ENCODE measurements at regions not wholly inside any gene's neighbourhood (a gene's known extent, or its start where the extent isn't known, plus 50 kb on each side); places are given as distances from the start of the nearest gene placed in this dataset.

DNA sequence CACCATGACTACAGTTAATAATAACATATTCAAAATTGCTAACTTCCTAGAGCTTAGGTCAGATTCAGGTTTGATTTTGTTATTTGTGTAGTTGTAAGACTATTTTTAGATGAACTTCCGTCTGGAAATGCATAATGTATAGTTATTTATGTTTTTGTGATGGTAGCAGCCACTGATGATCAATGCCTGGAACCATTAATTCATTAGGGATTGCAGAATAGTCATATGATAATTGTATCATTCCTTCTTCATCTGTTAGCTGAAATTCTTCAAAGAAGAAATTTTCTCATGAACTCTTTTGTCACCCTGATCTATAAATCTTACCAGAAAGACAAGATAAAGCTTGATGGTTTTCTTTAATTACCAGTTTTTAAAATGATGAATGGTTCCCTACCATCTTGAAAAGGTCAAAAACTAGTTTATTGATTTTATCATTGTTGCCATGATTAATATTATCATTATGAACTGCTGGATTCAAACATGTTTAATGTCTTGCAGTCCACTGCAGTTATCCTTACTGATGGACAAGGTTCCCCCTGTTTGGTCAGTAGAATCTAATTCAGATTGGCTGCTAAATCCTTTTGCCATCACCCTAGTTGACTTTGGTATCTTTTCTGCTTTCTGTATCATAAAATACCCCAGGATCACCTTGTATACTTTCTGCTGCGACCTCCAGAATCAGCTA is 433.3 kb downstream of the GPAM start:
- H3K4me3 ChIP-seq (ENCODE audit: low read length), result no peak overlapping the region
- H3K27me3 ChIP-seq (ENCODE audit: control insufficient read depth, insufficient read depth, low read length), result no peaks in the 10 kb centered on the region
- no peak overlapping the region for H3K4me2 ChIP-seq (ENCODE audit: low read length)
- H3K9ac ChIP-seq (ENCODE audit: low read depth, low read length), result no peak overlapping the region
- no peaks in the 10 kb centered on the region for H3K9me3 ChIP-seq (replicated peaks; ENCODE audit: low read length)
- H3K4me1 ChIP-seq (ENCODE audit: control insufficient read depth, insufficient read depth, low read length), result no peaks in the 10 kb centered on the region
- no peaks in the 10 kb centered on the region for H3K36me3 ChIP-seq (ENCODE audit: insufficient read depth, low read length)

GRCh38 chr10:111756217-111757061 is 427.1 kb downstream of the GPAM start:
- Histone ChIP-seq H3K27me3 (ENCODE audit: control insufficient read depth, insufficient read depth, low read length) (no peaks in the 10 kb centered on the region), H3K4me3 (ENCODE audit: low read length) (no peak overlapping the region), H3K9ac (ENCODE audit: low read depth, low read length) (no peak overlapping the region), H3K36me3 (ENCODE audit: insufficient read depth, low read length) (no peaks in the 10 kb centered on the region), H3K4me2 (ENCODE audit: low read length) (peak overlapping the region; percentile 39), H3K4me1 (ENCODE audit: control insufficient read depth, insufficient read depth, low read length) (peaks cover 7% of the 10 kb centered on the region), H3K9me3 (replicated peaks; ENCODE audit: low read length) (no peaks in the 10 kb centered on the region)

DNA sequence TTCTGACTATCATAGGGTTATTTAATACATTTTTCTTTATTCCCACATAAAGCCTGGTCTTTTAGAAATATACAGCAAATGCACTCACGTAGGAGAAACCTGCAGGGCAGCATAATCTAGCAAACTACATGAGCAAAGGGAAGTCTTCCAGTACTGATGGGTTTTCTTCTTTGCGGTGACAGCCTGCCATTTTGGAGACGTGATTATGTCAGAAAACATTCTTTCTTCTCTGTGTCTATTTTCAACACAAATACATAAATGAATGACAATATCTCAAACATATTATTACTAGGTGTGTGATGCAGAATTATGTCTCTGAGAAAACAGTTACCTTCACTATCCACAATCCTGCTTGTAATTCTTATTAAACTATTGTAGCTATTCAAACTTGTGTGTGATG is 425.0 kb downstream of the GPAM start:
- Histone ChIP-seq H3K4me2 (ENCODE audit: low read length) (no peak overlapping the region), H3K27me3 (ENCODE audit: control insufficient read depth, insufficient read depth, low read length) (no peaks in the 10 kb centered on the region), H3K9me3 (replicated peaks; ENCODE audit: low read length) (no peaks in the 10 kb centered on the region), H3K4me1 (ENCODE audit: control insufficient read depth, insufficient read depth, low read length) (peaks cover 7% of the 10 kb centered on the region), H3K4me3 (ENCODE audit: low read length) (no peak overlapping the region), H3K36me3 (ENCODE audit: insufficient read depth, low read length) (no peaks in the 10 kb centered on the region), H3K9ac (ENCODE audit: low read depth, low read length) (no peak overlapping the region)

DNA sequence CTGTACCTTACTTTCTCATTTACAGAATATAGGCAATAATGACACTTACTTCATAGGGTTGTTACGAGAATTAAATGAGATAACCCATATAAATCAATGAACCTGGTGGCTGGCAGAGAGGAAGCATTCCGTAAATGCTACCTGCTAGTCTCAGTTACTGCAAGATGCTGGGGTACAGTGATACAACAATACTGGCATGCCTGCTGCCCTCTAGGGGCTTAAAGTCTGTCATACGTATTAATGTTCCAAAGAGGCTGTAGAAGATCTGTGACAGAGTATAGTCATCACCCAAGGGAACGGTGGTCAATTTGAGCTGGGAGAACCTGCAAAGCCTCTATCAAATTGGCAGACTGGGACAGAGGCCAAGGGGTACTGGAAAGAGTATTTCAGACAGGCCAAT is 421.5 kb downstream of the GPAM start:
- Histone ChIP-seq H3K4me1 (ENCODE audit: control insufficient read depth, insufficient read depth, low read length) (peaks cover under 1% of the 10 kb centered on the region), H3K36me3 (ENCODE audit: insufficient read depth, low read length) (no peaks in the 10 kb centered on the region), H3K9ac (ENCODE audit: low read depth, low read length) (no peak overlapping the region), H3K9me3 (replicated peaks; ENCODE audit: low read length) (no peaks in the 10 kb centered on the region), H3K27me3 (ENCODE audit: control insufficient read depth, insufficient read depth, low read length) (no peaks in the 10 kb centered on the region), H3K4me3 (ENCODE audit: low read length) (no peak overlapping the region), H3K4me2 (ENCODE audit: low read length) (no peak overlapping the region)

DNA sequence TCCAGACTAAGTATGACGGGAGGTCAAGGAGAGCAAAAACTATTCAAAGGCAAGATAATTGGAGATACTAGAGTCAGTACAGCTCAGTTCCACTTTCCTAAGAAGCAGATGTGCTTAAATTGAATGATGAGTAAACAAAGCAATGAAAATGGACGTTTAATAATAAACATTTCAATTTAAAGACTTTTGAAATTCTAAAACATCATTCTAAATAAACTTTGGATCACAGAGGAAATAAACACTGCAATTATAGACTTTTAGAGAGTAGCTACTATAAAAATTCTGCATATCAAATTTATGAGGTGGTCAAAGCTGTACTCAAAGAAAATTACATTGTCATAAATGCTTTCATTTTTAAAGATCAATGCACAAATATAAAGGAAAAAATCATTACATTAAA is 418.3 kb downstream of the GPAM start:
- H3K9ac ChIP-seq (ENCODE audit: low read depth, low read length), result no peak overlapping the region
- no peaks in the 10 kb centered on the region for H3K27me3 ChIP-seq (ENCODE audit: control insufficient read depth, insufficient read depth, low read length)
- no peaks in the 10 kb centered on the region for H3K4me1 ChIP-seq (ENCODE audit: control insufficient read depth, insufficient read depth, low read length)
- H3K36me3 ChIP-seq (ENCODE audit: insufficient read depth, low read length), result no peaks in the 10 kb centered on the region
- H3K4me3 ChIP-seq (ENCODE audit: low read length), result no peak overlapping the region
- no peaks in the 10 kb centered on the region for H3K9me3 ChIP-seq (replicated peaks; ENCODE audit: low read length)
- H3K4me2 ChIP-seq (ENCODE audit: low read length), result no peak overlapping the region

GRCh38 chr10:111766464-111766863 is 417.1 kb downstream of the GPAM start:
- Histone ChIP-seq H3K9me3 (replicated peaks; ENCODE audit: low read length) (no peaks in the 10 kb centered on the region), H3K27me3 (ENCODE audit: control insufficient read depth, insufficient read depth, low read length) (no peaks in the 10 kb centered on the region), H3K36me3 (ENCODE audit: insufficient read depth, low read length) (no peaks in the 10 kb centered on the region), H3K4me3 (ENCODE audit: low read length) (no peak overlapping the region), H3K4me2 (ENCODE audit: low read length) (no peak overlapping the region), H3K9ac (ENCODE audit: low read depth, low read length) (no peak overlapping the region), H3K4me1 (ENCODE audit: control insufficient read depth, insufficient read depth, low read length) (no peaks in the 10 kb centered on the region)

DNA sequence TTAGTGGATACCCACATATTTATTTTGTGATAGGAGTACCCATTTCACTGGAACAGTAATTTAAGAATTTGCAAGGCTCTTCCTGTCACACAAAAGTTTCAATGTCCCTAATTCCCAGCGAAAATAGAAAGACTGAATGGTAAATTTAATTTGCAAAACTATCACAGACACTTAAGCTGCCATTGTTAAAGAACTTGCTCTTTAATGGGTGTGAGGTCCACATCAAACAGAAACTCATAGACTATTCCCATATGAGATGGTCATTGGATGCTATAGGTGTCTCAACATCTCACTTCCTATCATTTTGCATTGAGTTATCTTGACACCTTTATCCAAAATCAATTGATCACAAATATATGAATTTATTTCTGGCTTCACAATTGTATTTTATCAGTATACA is 415.9 kb downstream of the GPAM start:
- H3K4me1 ChIP-seq (ENCODE audit: control insufficient read depth, insufficient read depth, low read length), result no peaks in the 10 kb centered on the region
- H3K9me3 ChIP-seq (replicated peaks; ENCODE audit: low read length), result no peaks in the 10 kb centered on the region
- H3K4me2 ChIP-seq (ENCODE audit: low read length), result no peak overlapping the region
- no peak overlapping the region for H3K4me3 ChIP-seq (ENCODE audit: low read length)
- no peak overlapping the region for H3K9ac ChIP-seq (ENCODE audit: low read depth, low read length)
- H3K27me3 ChIP-seq (ENCODE audit: control insufficient read depth, insufficient read depth, low read length), result no peaks in the 10 kb centered on the region
- H3K36me3 ChIP-seq (ENCODE audit: insufficient read depth, low read length), result no peaks in the 10 kb centered on the region

- Histone ChIP-seq H3K4me3 (ENCODE audit: low read length) (no peak overlapping the region), H3K36me3 (ENCODE audit: insufficient read depth, low read length) (no peaks in the 10 kb centered on the region), H3K27me3 (ENCODE audit: control insufficient read depth, insufficient read depth, low read length) (no peaks in the 10 kb centered on the region), H3K4me1 (ENCODE audit: control insufficient read depth, insufficient read depth, low read length) (no peaks in the 10 kb centered on the region), H3K9ac (ENCODE audit: low read depth, low read length) (no peak overlapping the region), H3K9me3 (replicated peaks; ENCODE audit: low read length) (no peaks in the 10 kb centered on the region), H3K4me2 (ENCODE audit: low read length) (no peak overlapping the region)
Observed at GRCh38 chr10:111773950-111774349, 409.6 kb downstream of the GPAM start.

DNA sequence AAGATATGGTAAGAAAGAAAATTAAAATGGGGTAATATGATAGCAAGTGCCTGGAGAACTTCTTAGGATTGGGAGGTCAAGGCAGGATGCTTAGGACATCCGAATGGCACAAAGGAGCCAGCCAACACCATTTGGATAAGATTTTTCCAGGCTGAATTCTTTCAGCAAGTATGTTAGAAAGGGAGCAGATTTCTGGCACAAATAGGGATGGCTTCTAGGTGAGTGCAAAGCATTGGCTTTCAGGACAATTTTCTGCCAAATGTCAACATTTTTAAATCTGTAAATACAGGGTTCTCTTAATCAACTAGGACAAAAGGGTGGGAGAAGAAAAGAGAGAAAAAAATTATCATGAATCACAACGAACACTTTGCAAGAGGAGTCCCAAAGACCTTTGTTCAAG is 409.1 kb downstream of the GPAM start:
- H3K4me2 ChIP-seq (ENCODE audit: low read length), result no peak overlapping the region
- no peaks in the 10 kb centered on the region for H3K27me3 ChIP-seq (ENCODE audit: control insufficient read depth, insufficient read depth, low read length)
- H3K4me1 ChIP-seq (ENCODE audit: control insufficient read depth, insufficient read depth, low read length), result no peaks in the 10 kb centered on the region
- no peak overlapping the region for H3K9ac ChIP-seq (ENCODE audit: low read depth, low read length)
- no peak overlapping the region for H3K4me3 ChIP-seq (ENCODE audit: low read length)
- no peaks in the 10 kb centered on the region for H3K36me3 ChIP-seq (ENCODE audit: insufficient read depth, low read length)
- H3K9me3 ChIP-seq (replicated peaks; ENCODE audit: low read length), result no peaks in the 10 kb centered on the region

DNA sequence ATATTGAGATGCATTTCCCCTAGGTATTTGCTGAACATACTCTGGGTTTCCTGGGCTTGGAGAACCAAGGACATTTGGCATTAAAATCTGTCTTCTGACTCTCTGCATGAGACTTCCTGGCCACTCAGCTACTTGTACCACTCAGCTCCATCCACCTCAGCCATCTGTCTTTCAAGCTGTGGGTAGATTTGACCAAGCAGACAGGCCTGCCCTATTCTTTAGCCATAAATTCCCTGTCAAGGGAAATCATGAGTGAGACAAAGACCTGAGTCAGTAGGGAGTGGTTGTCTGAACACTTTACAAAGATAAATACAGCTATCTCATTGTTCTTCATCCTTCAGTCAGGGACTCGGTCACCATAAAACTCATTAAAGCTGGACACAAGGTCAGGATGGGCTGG is 399.1 kb downstream of the GPAM start:
- no peak overlapping the region for H3K4me3 ChIP-seq (ENCODE audit: low read length)
- H3K9ac ChIP-seq (ENCODE audit: low read depth, low read length), result no peak overlapping the region
- no peak overlapping the region for H3K4me2 ChIP-seq (ENCODE audit: low read length)
- H3K9me3 ChIP-seq (replicated peaks; ENCODE audit: low read length), result no peaks in the 10 kb centered on the region
- no peaks in the 10 kb centered on the region for H3K4me1 ChIP-seq (ENCODE audit: control insufficient read depth, insufficient read depth, low read length)
- no peaks in the 10 kb centered on the region for H3K36me3 ChIP-seq (ENCODE audit: insufficient read depth, low read length)
- H3K27me3 ChIP-seq (ENCODE audit: control insufficient read depth, insufficient read depth, low read length), result no peaks in the 10 kb centered on the region

DNA sequence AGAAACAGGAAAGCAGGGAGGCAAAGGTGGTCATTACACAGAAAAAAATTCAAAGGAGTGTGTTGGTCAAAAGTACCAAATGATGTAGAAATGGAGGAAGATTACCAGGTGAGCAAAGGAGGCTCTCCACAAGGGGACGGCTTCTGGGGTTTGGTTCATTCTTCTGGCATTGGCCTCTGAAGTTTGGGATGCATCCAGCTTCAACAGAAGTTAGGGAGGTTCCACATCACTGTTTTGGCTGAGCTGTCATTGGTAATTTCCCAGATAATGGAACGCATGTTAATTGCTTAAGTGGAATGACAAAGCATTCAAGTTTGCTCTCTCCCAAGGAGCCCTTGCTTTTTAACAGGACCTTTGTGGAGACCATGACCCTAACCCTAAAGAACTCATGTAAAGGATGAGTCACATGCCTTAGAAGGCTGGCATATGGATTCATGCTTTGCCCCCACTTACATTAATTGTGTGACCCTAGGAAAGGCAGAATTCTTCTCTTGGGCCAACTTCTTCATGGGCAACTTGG is 398.6 kb downstream of the GPAM start:
- Histone ChIP-seq H3K27me3 (ENCODE audit: control insufficient read depth, insufficient read depth, low read length) (no peaks in the 10 kb centered on the region), H3K36me3 (ENCODE audit: insufficient read depth, low read length) (no peaks in the 10 kb centered on the region), H3K4me3 (ENCODE audit: low read length) (no peak overlapping the region), H3K9ac (ENCODE audit: low read depth, low read length) (no peak overlapping the region), H3K9me3 (replicated peaks; ENCODE audit: low read length) (no peaks in the 10 kb centered on the region), H3K4me2 (ENCODE audit: low read length) (no peak overlapping the region), H3K4me1 (ENCODE audit: control insufficient read depth, insufficient read depth, low read length) (no peaks in the 10 kb centered on the region)

GRCh38 chr10:111785921-111786320 is 397.6 kb downstream of the GPAM start:
- H3K9me3 ChIP-seq (replicated peaks; ENCODE audit: low read length), result no peaks in the 10 kb centered on the region

More at GRCh38 chr10:111785921-111786320, 397.6 kb downstream of the GPAM start:
- no peak overlapping the region for H3K9ac ChIP-seq (ENCODE audit: low read depth, low read length)
- H3K4me1 ChIP-seq (ENCODE audit: control insufficient read depth, insufficient read depth, low read length), result no peaks in the 10 kb centered on the region
- no peak overlapping the region for H3K4me2 ChIP-seq (ENCODE audit: low read length)
- H3K36me3 ChIP-seq (ENCODE audit: insufficient read depth, low read length), result no peaks in the 10 kb centered on the region
- H3K27me3 ChIP-seq (ENCODE audit: control insufficient read depth, insufficient read depth, low read length), result no peaks in the 10 kb centered on the region
- H3K4me3 ChIP-seq (ENCODE audit: low read length), result no peak overlapping the region

All from skeletal muscle satellite cell (primary cell).